ENCODE measurements at regions not wholly inside any gene's neighbourhood (a gene's known extent, or its start where the extent isn't known, plus 50 kb on each side); places are given as distances from the start of the nearest gene placed in this dataset.

DNA sequence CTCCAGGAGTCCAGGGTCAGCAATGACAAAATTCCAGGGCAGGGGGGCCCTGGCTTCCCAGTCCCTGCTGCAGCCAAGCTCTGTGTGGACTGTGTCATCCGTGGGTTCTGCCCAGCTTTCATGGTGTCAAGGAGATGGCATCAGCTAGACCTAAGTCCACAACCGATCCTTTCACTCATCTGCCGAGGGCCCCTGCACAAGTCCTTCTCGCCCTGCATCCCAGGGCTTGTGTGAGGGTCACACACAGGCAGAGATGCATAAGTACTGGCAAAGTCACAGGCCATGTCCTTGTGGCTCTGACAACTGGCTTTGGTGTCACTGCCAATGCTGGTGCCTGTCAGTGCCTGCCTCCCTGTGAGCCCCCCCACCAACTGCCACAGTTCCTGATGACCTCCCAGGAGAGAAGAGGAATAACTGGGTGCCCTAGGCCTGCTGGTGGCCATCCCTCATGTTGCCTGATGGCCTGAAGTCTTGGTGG lies 181.4 kb upstream of the CST7 start:
- Histone ChIP-seq H3F3A (ENCODE audit: insufficient read depth, low read depth) (peaks cover 15% of the 10 kb centered on the region; the same call in 1 of the 2 replicates), H3K27ac (no peak overlapping the region), H2AFZ (no peak overlapping the region), H3K36me3 (ENCODE audit: low read depth) (no peaks in the 10 kb centered on the region), H3K9me3 (ENCODE audit: insufficient read depth, low read depth) (no peaks in the 10 kb centered on the region), H3K4me2 (no peak overlapping the region), H4K20me1 (ENCODE audit: insufficient read depth) (no peaks in the 10 kb centered on the region), H3K4me1 (replicated peaks; ENCODE audit: insufficient read depth) (peaks cover 17% of the 10 kb centered on the region), H3K9me2 (ENCODE audit: insufficient read depth) (no peaks in the 10 kb centered on the region), H3K27me3 (ENCODE audit: insufficient read depth, low read depth) (no peaks in the 10 kb centered on the region), H3K79me2 (ENCODE audit: low read depth) (no peaks in the 10 kb centered on the region), H3K4me3 (no peak overlapping the region)
- ChIA-PET CTCF (no interaction called here), POLR2A (ENCODE audit: unreplicated experiment) (no interaction called here)
- no peak for DNase-seq
- intact Hi-C loops (cut with micrococcal nuclease; ENCODE audit: unreplicated experiment): no loop called here
- BruUV-seq (replicated peaks): no TSS peak
- TF ChIP-seq EZH2 (IDR thresholded peaks at IDR 0.05; ENCODE audit: low read depth): no peak
- TF ChIP-seq, protein P1, sequence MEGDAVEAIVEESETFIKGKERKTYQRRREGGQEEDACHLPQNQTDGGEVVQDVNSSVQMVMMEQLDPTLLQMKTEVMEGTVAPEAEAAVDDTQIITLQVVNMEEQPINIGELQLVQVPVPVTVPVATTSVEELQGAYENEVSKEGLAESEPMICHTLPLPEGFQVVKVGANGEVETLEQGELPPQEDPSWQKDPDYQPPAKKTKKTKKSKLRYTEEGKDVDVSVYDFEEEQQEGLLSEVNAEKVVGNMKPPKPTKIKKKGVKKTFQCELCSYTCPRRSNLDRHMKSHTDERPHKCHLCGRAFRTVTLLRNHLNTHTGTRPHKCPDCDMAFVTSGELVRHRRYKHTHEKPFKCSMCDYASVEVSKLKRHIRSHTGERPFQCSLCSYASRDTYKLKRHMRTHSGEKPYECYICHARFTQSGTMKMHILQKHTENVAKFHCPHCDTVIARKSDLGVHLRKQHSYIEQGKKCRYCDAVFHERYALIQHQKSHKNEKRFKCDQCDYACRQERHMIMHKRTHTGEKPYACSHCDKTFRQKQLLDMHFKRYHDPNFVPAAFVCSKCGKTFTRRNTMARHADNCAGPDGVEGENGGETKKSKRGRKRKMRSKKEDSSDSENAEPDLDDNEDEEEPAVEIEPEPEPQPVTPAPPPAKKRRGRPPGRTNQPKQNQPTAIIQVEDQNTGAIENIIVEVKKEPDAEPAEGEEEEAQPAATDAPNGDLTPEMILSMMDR (conservative IDR thresholded peaks at IDR 0.05): no peak

DNA sequence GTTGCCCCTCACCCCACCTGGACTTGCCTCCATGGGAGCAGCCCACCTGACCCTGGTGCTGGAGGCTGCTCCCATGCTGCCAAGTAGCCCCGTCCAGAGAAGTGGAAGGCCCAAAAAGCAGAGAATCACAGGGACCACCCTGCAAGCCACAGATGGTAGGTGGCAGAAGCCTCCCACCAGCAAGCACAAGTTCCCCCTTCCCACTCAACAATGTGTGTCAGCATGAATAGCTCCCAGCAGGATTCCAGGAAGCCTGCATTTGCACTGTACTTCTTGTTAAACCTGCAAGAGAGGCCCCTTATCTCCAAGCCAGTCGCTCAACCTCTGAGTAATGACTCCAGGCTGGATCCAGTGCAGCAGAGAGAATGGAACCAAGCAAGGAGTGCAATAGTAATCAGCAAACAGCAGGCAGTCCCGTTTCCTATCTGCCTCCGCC lies 180.8 kb upstream of the CST7 start:
- Histone ChIP-seq H3K4me3 (no peak overlapping the region), H4K20me1 (ENCODE audit: insufficient read depth) (no peaks in the 10 kb centered on the region), H3K27me3 (ENCODE audit: insufficient read depth, low read depth) (no peaks in the 10 kb centered on the region), H3K36me3 (ENCODE audit: low read depth) (no peaks in the 10 kb centered on the region), H3K4me1 (replicated peaks; ENCODE audit: insufficient read depth) (peaks cover 23% of the 10 kb centered on the region), H2AFZ (no peak overlapping the region), H3K4me2 (peak overlapping the region; percentile 3; the same call in 1 of the 2 replicates), H3K79me2 (ENCODE audit: low read depth) (no peaks in the 10 kb centered on the region), H3K9me2 (ENCODE audit: insufficient read depth) (no peaks in the 10 kb centered on the region), H3F3A (ENCODE audit: insufficient read depth, low read depth) (peaks cover 15% of the 10 kb centered on the region; the same call in 1 of the 2 replicates), H3K9me3 (ENCODE audit: insufficient read depth, low read depth) (no peaks in the 10 kb centered on the region), H3K27ac (no peak overlapping the region)
- TF ChIP-seq EZH2 (IDR thresholded peaks at IDR 0.05; ENCODE audit: low read depth): no peak
- TF ChIP-seq, protein P1 (conservative IDR thresholded peaks at IDR 0.05): no peak
- intact Hi-C loops (cut with micrococcal nuclease; ENCODE audit: unreplicated experiment): no loop called here
- DNase-seq: peak in 1 of 2 experiments; percentile 41
- no TSS peak for BruUV-seq (replicated peaks)
- ChIA-PET CTCF (no interaction called here), POLR2A (ENCODE audit: unreplicated experiment) (no interaction called here)

DNA sequence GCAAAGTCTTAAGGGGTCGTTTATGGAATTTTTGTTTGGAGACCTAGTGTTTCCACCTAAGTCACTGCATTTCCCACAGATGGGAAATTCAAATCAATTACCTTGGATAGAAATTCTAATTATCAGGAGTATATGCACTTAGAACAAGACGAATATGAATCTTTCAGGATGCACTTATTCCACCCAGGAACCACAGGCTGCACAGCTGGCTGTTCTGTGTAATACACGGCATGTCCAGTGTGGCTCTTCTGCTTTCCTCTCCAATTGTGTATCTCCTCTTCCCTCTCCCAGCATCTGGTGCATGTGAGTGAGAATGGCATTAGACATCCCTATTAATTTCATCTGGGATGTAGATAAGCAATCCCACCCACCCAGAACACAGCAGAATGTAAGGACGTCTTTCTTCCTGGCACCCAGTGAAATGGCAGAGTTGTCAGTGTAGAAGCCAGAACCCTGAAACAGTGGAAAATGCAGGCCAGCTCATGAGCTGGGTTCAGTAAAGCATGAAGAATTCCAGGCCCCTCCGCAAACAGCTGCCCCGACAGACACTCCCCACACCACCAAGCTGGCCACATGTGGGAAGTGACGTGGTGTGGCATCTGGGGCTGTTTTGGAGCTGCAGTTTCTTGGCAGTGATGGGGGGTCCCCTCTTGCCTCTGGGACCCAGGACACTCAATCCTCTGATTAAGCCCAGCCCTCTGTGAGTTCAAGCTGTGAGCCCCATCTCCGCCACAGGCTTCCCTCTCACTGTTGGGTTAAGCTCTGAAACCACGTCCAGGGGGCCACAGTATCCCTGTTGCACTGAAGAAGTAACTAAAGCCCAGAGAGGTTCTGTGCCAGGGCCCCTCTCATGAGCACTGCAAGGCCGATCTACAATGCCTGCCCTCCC lies 180.1 kb upstream of the CST7 start:
- peak overlapping the region; percentile 3; the same call in 1 of the 2 replicates for H3K4me2 ChIP-seq
- no peak overlapping the region for H2AFZ ChIP-seq
- BruUV-seq (replicated peaks): no TSS peak
- ChIA-PET POLR2A (ENCODE audit: unreplicated experiment) (no interaction called here), CTCF (no interaction called here)
- intact Hi-C loops (cut with micrococcal nuclease; ENCODE audit: unreplicated experiment): no loop called here
- TF ChIP-seq, protein P1 (conservative IDR thresholded peaks at IDR 0.05): no peak
- no peak for TF ChIP-seq EZH2 (IDR thresholded peaks at IDR 0.05; ENCODE audit: low read depth)
- no peaks in the 10 kb centered on the region for H3K36me3 ChIP-seq (ENCODE audit: low read depth)
- H3K4me1 ChIP-seq (replicated peaks; ENCODE audit: insufficient read depth): peaks cover 30% of the 10 kb centered on the region
- H3F3A ChIP-seq (ENCODE audit: insufficient read depth, low read depth): peaks cover 17% of the 10 kb centered on the region; the same call in 1 of the 2 replicates
- no peaks in the 10 kb centered on the region for H3K27me3 ChIP-seq (ENCODE audit: insufficient read depth, low read depth)
- H3K9me2 ChIP-seq (ENCODE audit: insufficient read depth): no peaks in the 10 kb centered on the region
- H4K20me1 ChIP-seq (ENCODE audit: insufficient read depth): no peaks in the 10 kb centered on the region
- no peak overlapping the region for H3K4me3 ChIP-seq
- no peak overlapping the region for H3K27ac ChIP-seq
- no peak for DNase-seq
- no peaks in the 10 kb centered on the region for H3K79me2 ChIP-seq (ENCODE audit: low read depth)
- H3K9me3 ChIP-seq (ENCODE audit: insufficient read depth, low read depth): no peaks in the 10 kb centered on the region

Data from PC-9 (cell line).